ENCODE measurements at regions not wholly inside any gene's neighbourhood (a gene's known extent, or its start where the extent isn't known, plus 50 kb on each side); places are given as distances from the start of the nearest gene placed in this dataset.
A peak's percentile ranks its signal among the peaks of the same experiment; 100 is the strongest.

- no peak for DNase-seq (ENCODE audit: low spot score)
- in situ Hi-C loops (cut with MboI; ENCODE audit: low pct_unique_long_range_greater_than_20kb, low sequenced_read_pairs, unreplicated experiment): no loop called here
- TF ChIP-seq CTCF (IDR thresholded peaks at IDR 0.05; ENCODE audit: extremely low read depth, insufficient read depth, missing control alignments): no peak
These were observed 118.2 kb upstream of the ALDH1A3 start for GRCh38 chr15:100761290-100761935.

DNA sequence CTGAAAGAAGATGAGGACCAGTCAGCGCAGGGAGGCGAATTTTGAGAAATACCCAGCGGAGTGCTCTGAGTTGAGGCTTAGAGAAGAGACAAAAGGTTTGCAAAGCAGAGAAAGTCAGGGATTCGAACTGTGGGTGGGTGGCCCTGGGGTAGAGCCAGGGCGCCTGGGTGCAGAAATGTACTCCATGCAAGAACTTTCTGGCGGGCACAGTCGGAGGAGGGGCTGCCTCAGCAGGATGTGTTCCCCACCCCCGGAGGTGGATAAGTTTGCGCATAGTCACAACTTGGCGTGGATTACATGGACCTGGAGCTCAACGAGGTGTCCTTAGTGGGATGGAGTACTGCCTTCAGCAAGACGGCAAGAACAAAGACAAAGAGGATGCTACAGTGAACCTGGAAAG lies 117.3 kb upstream of the ALDH1A3 start:
- no peak for TF ChIP-seq CTCF (IDR thresholded peaks at IDR 0.05; ENCODE audit: extremely low read depth, insufficient read depth, missing control alignments)
- DNase-seq (ENCODE audit: low spot score): no peak
- in situ Hi-C loops (cut with MboI; ENCODE audit: low pct_unique_long_range_greater_than_20kb, low sequenced_read_pairs, unreplicated experiment): no loop called here

- in situ Hi-C loops (cut with MboI; ENCODE audit: low pct_unique_long_range_greater_than_20kb, low sequenced_read_pairs, unreplicated experiment): no loop called here
- no peak for TF ChIP-seq CTCF (IDR thresholded peaks at IDR 0.05; ENCODE audit: extremely low read depth, insufficient read depth, missing control alignments)
- DNase-seq (ENCODE audit: low spot score): peak; percentile 7
These were observed 116.5 kb upstream of the ALDH1A3 start for GRCh38 chr15:100762913-100763834.

DNA sequence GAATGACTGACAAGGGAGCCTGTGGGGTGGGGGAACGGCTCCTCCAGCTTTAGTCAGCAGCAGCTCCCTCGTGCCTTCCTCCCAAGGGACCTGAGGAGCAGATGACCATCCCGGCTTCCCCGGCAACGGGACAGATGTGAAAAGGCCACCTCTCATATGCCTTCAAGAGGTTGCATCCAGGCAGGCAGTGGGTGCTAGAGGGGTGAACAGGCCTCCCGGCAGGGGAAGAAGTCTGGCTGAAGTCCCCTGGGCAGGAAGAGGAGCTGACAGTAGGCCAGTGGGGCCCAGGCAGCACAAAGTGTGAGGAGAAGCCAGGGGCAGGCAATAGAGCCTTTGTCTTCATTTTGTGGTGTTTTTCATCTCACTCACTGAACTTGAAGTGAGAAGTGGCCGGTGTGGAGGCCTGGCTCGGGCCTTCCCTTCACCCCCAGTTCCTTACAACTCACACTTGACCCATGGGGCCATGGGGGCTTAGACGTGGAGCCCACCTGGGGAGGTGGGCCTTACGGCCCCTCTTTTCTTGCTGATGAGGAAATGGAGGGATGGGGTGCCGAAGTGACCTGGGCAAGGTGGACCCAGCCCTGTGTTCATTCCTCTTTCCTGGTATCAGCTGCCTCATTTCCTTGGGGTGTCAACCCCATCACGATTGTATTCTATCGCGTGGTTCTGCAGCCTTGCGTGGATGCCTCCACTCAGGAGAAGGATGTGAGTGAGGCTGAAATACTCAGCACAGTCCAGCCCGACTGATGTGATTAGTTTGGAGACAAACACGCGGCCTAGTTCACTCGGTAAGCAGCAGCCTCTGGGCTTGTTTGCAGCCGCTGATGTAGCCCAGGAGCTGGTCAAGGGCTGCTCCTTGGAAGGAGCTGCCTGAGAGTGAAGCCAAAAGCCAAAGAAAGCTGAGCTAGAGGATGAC lies 115.5 kb upstream of the ALDH1A3 start:
- peak; percentile 4 for DNase-seq (ENCODE audit: low spot score)
- TF ChIP-seq CTCF (IDR thresholded peaks at IDR 0.05; ENCODE audit: extremely low read depth, insufficient read depth, missing control alignments): no peak
- in situ Hi-C loops (cut with MboI; ENCODE audit: low pct_unique_long_range_greater_than_20kb, low sequenced_read_pairs, unreplicated experiment): no loop called here

GRCh38 chr15:100764778-100765466 lies 114.7 kb upstream of the ALDH1A3 start:
- TF ChIP-seq CTCF (IDR thresholded peaks at IDR 0.05; ENCODE audit: extremely low read depth, insufficient read depth, missing control alignments): no peak
- DNase-seq (ENCODE audit: low spot score): peak; percentile 10
- in situ Hi-C loops (cut with MboI; ENCODE audit: low pct_unique_long_range_greater_than_20kb, low sequenced_read_pairs, unreplicated experiment): no loop called here
